GM03348 (cell line): ENCODE measurements at regions not wholly inside any gene's neighbourhood (a gene's known extent, or its start where the extent isn't known, plus 50 kb on each side); places are given as distances from the start of the nearest gene placed in this dataset.

Source experiments
- DNase-seq: peaks from one replicate; pipeline ENCODE4 v3.0.0; 2012; ENCODE audit warnings: low spot score

DNA sequence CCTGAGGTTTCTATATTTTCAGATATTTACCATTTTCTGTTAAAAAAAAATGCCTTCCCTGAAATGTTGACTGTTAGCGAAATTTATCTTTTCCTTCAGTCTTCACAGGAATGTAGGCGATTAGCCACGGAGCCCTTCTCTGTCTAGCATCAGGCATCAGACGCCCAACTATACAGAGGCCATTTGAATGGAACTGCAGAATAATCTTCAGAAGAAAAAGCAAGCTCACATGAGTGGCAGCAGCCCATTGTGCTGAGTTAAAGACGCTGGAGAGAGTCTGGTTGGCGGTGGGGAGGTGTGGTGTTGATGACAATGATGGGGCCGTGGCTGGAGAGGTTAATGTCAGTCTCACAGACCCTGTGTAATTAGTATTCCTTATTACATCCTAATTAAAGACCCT is 196.8 kb upstream of the LEF1 start:
- DNase-seq, result no peak

DNA sequence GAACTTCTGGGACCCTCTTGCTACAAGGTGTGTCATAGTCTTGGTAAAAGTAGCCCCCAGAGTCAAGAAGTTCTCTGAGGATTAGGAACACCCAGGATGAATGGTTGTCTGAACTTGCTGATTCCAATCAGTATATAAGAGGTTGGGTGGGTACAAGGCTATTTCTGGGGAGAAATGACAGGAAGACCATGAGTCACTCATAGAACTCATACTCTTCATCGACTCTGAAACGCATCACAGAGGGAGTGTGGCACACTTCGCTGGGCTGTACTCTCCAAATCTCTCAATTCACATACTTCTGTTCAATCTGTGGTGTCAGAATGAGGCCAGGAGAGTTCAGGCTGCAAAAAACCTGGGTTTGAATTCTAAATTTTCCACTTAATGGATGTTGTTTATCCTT is 193.2 kb upstream of the LEF1 start:
- no peak for DNase-seq

DNA sequence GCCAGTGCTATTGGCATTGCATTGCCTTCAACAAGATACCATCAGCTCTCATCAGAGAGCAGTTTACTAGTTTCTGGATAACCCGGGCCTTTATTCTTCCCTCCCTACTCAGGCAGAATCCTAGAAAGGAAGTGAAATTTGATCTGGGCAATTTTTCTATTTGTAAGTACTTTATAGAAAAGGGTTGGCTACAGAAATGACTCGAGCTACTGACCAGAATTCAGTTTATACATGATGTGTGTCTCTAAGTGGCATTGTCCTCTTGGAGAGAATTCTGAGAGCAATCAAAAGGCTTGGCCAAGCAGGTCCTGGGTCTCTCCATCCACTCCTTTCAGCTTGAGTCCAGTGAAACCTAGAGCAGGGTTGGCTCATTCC is 192.7 kb upstream of the LEF1 start:
- DNase-seq, result no peak

DNA sequence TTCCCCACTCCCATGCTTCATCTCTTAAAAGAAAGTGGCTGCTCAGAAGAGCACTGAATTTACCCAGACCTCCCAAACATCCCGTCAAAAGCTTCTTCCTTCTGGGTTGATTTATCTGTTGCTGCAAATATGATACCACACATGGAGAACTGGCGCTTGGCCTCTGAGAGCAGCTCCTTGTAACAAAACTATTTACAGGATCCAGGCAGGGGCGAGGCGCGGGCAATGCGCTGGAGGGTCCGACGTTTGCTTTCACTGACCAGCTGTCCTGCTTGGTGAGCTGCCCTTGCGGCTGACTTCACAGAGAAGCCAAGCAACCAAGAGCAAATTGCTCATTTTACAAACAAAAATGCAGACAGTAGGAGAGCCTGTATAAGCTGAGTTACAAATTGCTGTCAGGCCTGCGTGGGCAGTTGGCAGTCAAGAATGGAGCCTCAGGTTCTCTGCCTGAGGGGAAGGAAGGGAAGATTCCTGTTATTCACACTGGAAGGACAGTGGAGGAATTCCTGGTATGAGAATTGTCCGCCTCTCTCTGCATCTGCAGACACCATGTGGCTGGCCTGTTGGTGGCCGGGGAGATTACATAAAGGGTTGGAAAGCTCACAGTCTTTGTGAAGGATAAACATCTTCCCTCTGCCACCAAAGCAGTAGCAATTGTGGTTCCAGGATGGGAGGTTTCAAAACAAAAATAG is 192.2 kb upstream of the LEF1 start:
- DNase-seq, result peak; percentile 89

DNA sequence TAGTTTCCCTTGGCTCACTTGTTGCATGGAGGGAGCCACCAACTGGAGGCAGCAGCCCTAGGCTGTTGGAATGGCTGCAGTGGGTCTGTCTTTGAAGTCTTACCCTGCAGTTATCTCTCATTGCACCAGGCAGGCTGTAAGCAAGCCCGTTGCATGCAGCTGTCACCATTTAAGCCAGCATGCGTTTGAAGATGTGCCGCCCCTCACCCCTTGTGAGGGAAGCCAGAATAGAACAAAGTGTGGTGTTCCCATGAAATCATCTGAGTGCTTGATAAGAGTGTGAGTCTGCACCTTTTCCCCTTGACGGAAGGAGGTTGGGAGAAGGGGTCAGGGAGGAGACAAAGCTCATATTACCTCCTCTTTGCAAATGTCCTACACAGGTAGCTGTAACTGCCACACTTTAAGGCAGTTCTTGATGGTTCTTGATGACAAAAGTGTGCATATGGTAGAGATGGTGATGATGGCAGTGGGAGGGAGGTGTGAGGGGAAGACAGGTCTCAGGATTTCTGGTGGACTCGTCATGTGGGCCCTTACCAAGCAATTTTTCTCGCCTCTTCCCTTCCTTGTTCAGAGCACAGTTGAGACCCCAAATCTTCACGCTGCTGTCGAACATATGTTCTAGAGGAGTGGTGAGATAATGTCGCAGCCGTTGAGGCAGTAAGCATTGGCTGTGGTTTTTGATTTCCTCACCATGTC is 191.4 kb upstream of the LEF1 start:
- DNase-seq, result no peak

DNA sequence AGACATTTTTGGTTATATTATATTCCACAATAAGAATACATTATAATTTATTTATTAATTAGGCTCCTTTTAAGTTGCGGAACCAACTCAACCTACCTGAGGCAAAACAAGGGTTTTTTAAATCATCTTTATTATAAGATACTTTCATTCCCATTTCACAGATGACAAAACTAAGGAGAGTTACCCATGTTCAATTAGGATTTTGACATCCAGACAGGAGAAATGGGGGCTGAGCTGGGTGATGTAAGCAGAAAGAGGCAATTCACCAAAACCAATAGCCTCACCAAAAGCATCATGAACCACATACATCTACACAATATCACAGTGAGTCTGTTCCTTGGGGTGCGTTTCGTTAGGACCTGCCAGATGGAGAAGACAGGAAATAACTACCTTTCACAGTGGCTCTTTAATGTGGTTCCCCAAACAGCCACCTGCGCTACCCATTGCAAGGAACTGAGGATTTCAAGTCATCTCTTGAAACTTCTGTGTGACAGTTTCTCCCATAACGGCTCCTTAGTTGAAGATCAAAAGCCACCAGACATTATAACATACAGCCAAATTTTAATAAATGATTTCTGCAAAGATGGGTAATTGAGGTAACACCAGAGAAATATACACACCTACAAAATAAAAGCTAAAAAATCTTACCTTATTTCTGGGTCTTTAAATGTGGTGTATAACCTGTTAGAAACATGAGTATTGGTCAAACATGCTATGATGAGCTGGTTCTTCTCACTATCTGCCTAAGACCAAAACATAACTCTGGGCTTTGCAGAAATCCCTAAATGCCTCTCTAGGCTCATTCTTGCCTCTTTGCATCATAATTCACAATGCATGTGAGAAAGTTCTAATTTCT is 190.6 kb upstream of the LEF1 start:
- DNase-seq, result no peak

DNA sequence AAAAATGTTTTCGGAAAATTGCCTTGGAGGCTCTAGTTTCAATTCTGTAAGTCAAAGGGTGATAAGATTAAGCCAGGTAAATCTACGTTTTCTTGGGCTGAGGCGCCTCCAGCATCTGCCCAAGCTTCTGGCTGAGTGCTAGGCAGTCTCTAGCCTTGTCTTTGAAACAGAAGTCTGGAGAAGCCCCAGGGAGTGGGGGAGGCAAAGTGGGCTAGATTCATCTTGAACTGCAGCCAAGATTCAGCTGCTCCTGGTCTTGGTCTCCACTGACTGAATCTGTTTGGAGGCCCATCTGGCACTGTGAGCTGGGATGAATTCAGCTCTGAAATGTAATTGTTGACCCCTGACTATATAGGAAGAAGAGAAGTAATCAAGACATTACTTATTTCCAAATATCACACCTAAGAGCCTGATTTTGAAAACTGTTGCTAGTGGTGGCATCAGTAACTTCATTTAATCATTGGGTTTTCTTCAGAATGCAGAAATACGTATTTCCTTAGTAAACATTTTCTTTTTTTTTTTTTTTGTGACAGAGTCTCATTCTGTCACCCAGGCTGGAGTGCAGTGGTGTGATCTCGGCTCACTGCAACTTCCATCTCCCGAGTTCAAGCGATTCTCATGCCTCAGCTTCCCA is 187.3 kb upstream of the LEF1 start:
- DNase-seq, result no peak

DNA sequence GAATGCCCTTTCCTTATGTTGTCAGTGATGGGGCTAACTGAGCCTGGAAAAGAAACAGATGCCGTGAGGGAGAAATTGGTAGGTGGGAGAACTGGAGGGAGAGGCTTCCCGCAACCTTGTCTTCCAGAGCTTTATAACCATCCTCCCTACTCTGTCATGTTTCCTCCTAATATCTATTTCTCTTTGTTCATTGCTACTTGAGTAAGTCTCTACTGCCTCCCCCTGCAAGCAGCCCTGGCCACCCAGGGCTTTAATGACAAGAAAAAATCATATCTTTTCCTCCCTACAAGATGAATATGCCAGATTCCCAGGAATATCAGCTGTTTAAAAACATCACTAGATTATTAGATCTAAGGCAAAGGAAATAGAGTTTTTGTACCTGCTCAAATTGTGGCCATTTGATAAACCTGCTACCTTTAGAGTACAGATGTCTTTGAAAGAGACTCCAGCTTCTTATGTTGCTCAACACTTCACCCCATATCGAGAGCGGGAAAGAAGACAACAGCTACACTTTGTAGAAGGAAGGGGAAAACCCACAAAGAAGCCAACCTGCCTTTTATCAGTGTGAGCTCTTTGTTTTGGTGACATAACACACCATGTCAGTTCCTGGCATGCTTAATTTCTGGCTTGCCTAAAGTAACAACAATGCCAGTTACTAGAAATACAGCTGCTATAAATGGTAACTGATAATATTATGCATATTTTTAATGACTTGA is 186.6 kb upstream of the LEF1 start:
- DNase-seq, result no peak

DNA sequence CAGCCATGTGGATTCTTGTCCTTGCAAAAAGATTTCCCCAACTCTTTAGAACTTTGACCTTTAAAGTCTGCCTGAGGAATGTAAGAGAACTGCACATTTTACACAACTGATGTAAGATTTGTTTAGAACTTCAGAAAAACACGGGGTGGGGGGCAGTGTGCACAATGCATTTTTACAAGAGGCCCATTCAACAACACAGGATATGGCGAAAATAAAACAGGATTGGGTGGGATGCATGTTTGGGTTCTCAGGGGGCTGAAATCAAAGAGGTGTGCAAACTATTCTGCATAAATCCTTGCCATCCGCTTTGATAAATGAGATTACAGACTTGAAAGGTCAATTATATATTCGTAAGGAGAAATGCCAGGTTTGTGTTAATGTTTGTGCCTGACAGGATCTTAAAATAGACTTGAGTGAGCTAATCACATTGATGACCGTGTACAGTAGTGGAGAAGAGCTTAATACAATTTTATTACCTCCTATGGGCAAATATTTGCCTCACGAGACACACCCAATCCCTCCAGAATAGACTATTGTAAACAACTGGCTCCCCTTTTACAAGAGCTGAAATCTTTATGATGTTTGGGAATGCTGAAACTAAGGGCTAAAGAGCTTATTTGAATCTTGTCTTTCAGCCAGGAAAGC is 184.1 kb upstream of the LEF1 start:
- no peak for DNase-seq

DNA sequence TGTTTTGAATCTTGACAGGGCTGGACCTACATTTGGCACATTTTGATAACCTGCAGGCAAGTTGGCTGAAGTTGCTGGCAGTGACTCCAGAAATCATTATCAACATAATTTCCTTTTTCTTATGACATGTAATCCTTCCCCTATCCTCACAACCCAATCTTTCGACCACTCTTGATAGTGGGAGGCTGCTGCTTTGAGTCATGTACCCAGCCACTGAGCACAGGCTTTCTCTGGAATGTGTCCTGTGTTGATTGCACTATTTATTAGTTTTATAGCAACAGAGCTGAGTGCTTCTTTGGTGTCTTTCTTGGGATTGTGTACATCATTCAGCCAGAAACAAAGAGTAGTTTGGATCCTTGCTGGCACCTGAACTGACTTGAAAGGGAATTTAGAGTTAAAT is 183.1 kb upstream of the LEF1 start:
- no peak for DNase-seq

DNA sequence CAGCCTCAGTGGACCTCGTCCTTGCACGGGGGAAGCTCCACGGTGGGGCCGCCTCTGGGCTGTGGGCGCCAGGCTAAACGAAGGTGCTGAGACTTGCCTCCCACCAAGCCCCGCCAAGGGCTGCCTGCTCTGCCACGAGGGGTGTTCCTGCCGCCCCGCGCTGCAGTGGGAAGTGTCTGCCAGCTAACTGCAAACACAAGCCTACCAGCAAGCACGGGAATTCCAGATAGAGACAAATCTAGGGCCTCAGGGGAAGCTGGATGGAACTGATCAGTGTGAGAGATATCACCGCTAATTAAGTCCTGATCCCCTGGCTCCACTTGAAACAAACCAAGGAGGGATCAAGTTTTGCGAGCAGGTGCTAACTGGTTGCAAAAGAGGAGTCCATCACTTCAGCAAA is 181.6 kb upstream of the LEF1 start:
- no peak for DNase-seq

DNA sequence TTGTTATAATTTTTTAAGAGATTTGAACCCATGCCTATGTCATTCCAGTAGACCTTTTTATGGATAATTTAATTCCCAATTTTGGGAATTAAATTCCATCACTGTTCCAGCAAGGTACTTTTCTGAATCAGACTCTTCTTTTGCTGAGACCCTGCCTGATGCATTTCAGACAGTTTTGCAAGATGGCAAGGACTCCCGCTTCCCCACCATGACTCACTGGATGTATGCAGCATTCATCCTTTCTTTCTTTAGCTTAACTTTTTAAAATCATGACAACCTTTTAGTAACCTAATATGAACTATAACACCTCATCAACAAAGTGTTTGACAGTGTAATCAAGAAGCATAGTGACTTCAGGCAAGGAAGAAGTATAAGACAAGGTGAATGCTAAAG is 178.1 kb upstream of the LEF1 start:
- no peak for DNase-seq

DNA sequence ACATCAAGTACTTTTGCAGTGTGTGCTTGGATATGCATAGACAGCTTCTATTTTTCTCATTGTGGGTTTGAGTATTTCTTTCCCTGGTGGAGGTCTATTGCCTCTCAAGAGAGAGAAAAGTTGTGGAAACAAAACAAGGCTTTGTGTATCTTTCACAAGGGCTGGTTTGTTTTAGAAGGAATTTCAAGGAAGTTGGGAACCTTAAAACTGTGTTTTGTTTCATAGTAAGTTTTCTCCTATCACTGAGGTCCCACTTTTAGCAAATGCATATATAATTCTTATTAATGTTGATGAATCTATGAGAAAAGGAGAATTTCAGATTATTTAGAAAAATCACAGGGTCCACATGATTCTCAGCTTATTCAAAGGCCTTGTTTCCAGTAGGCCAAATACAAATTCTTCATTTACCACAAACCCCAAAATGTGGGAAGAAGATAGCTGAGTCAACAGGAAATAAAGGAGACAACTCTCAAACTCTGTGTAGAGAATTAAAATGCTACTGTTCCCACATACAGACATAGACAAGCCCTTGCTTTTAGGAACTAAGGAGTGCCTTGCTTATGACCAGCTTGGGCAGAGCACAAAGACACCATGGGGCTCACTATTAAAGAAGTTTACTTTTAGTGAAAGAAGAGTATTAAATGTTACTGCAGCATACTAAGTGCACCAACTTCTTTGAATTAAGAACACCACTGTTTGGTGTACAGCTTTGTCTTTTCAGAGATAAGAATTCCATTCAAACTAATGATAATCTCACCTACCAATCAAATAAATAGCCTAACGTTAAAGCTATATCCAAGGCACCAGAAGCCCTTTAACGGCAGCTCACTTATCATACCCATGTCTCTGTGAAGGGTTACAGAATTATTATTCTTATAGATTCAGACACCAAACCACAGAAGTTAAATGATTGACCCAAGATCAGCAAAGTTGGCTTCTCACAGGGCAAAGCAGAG is 177.4 kb upstream of the LEF1 start:
- peak; percentile 66 for DNase-seq

DNA sequence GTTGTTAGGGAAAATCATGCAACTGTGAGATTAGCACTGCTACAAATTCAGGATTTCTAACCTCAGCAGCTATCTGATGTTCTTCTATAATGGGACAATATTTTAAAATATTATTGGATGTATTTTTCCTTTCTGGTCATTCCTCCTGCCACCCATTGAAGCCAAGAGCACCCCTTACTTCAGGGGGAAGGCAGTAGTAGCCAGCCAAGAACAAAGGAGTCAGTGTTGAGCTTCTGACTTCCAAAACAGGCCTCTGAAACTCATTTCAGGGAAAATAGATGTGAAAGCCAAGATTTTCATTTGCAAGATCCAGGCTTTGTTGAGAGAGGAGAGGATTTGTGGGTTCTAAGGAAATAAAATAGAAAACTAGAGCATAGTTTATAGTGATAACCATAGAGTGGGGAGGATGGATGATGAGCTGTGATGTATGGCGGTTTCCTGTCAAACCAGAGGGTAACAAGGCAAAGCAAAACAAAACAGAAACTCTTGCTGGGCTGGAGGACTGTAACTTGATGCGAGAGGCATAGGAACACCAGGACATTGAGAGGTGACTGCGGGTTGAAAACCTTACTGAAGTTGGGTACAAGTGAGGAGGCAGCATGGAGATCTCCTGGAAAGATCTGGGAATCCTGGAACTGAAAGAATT is 173.7 kb upstream of the LEF1 start:
- DNase-seq, result no peak

DNA sequence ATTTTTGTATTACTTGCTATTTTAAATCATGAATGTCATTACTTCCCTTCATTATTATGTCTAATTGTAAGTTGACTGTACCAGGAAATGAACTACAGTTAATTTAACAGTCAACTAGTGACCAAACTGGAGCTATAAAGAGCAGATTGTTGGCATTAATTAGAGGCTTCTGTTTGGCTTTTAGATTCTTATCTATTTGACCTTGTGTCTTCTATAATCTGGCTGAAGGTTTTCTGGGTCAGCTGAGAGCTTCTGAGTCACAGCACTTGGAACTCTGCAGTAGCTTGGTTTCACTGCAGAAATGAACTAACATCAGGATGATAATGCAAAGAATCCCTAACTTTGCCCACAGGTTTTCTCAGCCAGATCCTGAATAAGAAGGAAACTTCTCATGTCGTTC is 169.2 kb upstream of the LEF1 start:
- peak; percentile 26 for DNase-seq

DNA sequence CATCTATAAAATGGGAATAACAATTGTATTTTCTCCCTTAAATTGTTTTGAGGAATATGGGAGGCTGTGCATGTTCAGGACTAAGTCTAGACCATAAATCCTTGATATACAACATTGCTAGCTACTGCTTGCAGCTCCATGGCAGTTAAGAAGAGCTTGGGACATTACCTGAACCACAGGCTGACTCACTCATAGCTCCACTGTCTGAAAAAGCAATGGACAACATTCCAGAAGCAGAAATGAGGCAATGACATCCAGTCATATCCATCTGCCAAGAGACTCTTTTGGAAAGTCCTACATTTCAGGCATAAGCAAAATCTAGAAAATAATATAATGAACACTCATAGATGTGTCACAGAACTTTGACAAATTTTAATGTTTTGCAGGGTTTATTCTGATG is 167.3 kb upstream of the LEF1 start:
- DNase-seq, result peak; percentile 55

DNA sequence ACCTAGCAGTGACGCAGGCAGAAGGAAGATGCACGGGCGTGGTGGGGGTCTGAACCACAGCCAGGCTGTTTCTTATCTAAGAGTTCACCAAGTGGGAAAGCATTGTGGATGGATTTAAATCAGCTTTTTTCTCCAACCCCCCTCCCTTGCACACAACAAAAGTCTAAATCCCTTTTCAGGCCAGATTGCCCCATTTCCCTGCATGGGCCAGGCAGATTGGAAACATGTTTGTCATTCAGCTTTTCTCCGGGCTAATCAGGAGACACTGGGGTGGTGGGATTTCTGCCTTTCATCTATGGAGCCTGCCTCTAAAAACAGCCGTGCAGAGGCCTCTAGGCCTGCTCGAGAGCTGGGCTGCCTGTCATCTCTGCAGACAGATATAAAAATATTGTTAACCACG is 166.3 kb upstream of the LEF1 start:
- no peak for DNase-seq

DNA sequence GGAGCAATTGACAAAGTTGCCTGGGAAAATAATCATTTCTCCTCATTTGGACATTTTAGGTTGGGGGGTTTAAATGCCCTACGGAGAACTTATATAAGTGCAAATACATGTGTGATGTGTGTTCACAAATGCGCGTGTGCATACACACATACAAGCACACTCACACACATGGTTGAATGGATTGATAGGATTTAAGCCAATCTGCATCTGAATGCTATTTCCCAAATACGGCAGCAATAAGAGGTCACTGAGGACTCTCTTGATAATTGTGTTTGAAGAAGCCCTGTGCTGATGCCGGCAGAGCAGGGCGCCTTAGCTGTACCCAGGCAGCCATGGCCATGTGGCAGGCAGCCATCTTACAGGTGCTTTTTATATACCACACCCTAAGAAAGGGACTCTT is 165.3 kb upstream of the LEF1 start:
- no peak for DNase-seq

DNA sequence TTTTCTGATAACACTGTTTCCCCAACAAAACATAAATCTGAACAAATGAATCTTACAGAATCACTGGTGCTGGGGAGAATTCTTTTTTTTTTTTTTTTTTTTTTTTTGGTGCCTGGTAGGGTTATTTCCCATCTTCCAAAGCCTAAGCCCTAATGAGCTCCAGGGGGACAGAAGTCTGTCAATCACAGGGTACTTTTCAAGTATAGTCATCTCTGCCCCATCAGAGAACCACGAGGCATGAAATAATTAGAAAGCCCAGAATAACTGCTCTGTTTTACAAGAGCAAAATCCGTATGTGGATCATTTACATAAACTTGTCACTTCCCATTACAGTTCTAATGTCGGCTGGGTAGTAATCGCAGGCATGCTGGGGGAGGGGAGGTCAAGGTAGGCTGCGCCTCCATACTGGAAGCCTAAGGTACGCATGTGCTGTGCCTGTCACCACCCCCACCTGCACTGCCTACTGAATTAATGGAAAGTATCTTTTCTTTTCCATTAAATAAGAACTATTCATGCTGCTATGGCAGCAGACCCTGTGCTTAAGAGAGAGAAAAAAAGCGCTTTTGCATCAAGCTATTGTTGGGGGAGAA is 164.7 kb upstream of the LEF1 start:
- no peak for DNase-seq
